ENCODE measurements at regions not wholly inside any gene's neighbourhood (a gene's known extent, or its start where the extent isn't known, plus 50 kb on each side); places are given as distances from the start of the nearest gene placed in this dataset.

GRCh38 chr20:58580474-58580835, 65.3 kb upstream of the APCDD1L start:
- Histone ChIP-seq H3K9me3 (ENCODE audit: control insufficient read depth in 2 of 2, insufficient read depth in 1 of 2, low read depth in 1 of 2, low read length in 1 of 2) (peaks cover 0 to 3% of the 10 kb centered on the region in 2 donors), H3K27ac (ENCODE audit: low read depth in 2 of 2, low read length in 1 of 2) (no peak overlapping the region), H3K36me3 (ENCODE audit: control insufficient read depth in 2 of 2, insufficient read depth in 2 of 2, low read length in 1 of 2) (no peaks in the 10 kb centered on the region), H3K4me1 (ENCODE audit: control insufficient read depth in 2 of 2, insufficient read depth in 2 of 2, low read length in 1 of 2) (no peaks in the 10 kb centered on the region), H3K27me3 (ENCODE audit: control insufficient read depth in 1 of 2, insufficient read depth in 2 of 2, low read length in 2 of 2) (no peaks in the 10 kb centered on the region), H3K4me3 (ENCODE audit: low read depth in 1 of 2, low read length in 2 of 2) (no peak overlapping the region)
- 85 to 87% methylated on average over 7 of the region's 7 CpGs for WGBS, 2 donors

- Histone ChIP-seq H3K27me3 (ENCODE audit: control insufficient read depth in 1 of 2, insufficient read depth in 2 of 2, low read length in 2 of 2) (no peaks in the 10 kb centered on the region), H3K36me3 (ENCODE audit: control insufficient read depth in 2 of 2, insufficient read depth in 2 of 2, low read length in 1 of 2) (no peaks in the 10 kb centered on the region), H3K27ac (ENCODE audit: low read depth in 2 of 2, low read length in 1 of 2) (no peak overlapping the region), H3K9me3 (ENCODE audit: control insufficient read depth in 2 of 2, insufficient read depth in 1 of 2, low read depth in 1 of 2, low read length in 1 of 2) (peaks cover 0 to 3% of the 10 kb centered on the region in 2 donors), H3K4me1 (ENCODE audit: control insufficient read depth in 2 of 2, insufficient read depth in 2 of 2, low read length in 1 of 2) (no peaks in the 10 kb centered on the region), H3K4me3 (ENCODE audit: low read depth in 1 of 2, low read length in 2 of 2) (no peak overlapping the region)
- WGBS, 2 donors: 76 to 87% methylated on average over 23 of the region's 23 CpGs
These were observed 64.7 kb upstream of the APCDD1L start for GRCh38 chr20:58579819-58580473.

- 87 to 89% methylated on average over 15 of the region's 15 CpGs for WGBS, 2 donors
- H3K36me3 ChIP-seq (ENCODE audit: control insufficient read depth in 2 of 2, insufficient read depth in 2 of 2, low read length in 1 of 2): no peaks in the 10 kb centered on the region
- no peaks in the 10 kb centered on the region for H3K27me3 ChIP-seq (ENCODE audit: control insufficient read depth in 1 of 2, insufficient read depth in 2 of 2, low read length in 2 of 2)
These were observed 64.0 kb upstream of the APCDD1L start for GRCh38 chr20:58579069-58579818.

GRCh38 chr20:58577871-58578598, 62.8 kb upstream of the APCDD1L start:
- Histone ChIP-seq H3K4me3 (ENCODE audit: low read depth in 1 of 2, low read length in 2 of 2) (no peak overlapping the region), H3K27me3 (ENCODE audit: control insufficient read depth in 1 of 2, insufficient read depth in 2 of 2, low read length in 2 of 2) (no peaks in the 10 kb centered on the region), H3K9me3 (ENCODE audit: control insufficient read depth in 2 of 2, insufficient read depth in 1 of 2, low read depth in 1 of 2, low read length in 1 of 2) (peaks cover 0 to 2% of the 10 kb centered on the region in 2 donors), H3K4me1 (ENCODE audit: control insufficient read depth in 2 of 2, insufficient read depth in 2 of 2, low read length in 1 of 2) (no peaks in the 10 kb centered on the region), H3K36me3 (ENCODE audit: control insufficient read depth in 2 of 2, insufficient read depth in 2 of 2, low read length in 1 of 2) (no peaks in the 10 kb centered on the region), H3K27ac (ENCODE audit: low read depth in 2 of 2, low read length in 1 of 2) (no peak overlapping the region)
- 74 to 76% methylated on average over 23 of the region's 23 CpGs for WGBS, 2 donors

More at GRCh38 chr20:58579069-58579818, 64.0 kb upstream of the APCDD1L start:
- H3K27ac ChIP-seq (ENCODE audit: low read depth in 2 of 2, low read length in 1 of 2): no peak overlapping the region
- peaks cover 0 to 3% of the 10 kb centered on the region in 2 donors for H3K9me3 ChIP-seq (ENCODE audit: control insufficient read depth in 2 of 2, insufficient read depth in 1 of 2, low read depth in 1 of 2, low read length in 1 of 2)
- H3K4me3 ChIP-seq (ENCODE audit: low read depth in 1 of 2, low read length in 2 of 2): no peak overlapping the region
- H3K4me1 ChIP-seq (ENCODE audit: control insufficient read depth in 2 of 2, insufficient read depth in 2 of 2, low read length in 1 of 2): no peaks in the 10 kb centered on the region

- no peak overlapping the region for H3K27ac ChIP-seq (ENCODE audit: low read depth in 2 of 2, low read length in 1 of 2)
- no peaks in the 10 kb centered on the region for H3K36me3 ChIP-seq (ENCODE audit: control insufficient read depth in 2 of 2, insufficient read depth in 2 of 2, low read length in 1 of 2)
- 78 to 87% methylated on average over 13 of the region's 13 CpGs for WGBS, 2 donors
- no peaks in the 10 kb centered on the region for H3K9me3 ChIP-seq (ENCODE audit: control insufficient read depth in 2 of 2, insufficient read depth in 1 of 2, low read depth in 1 of 2, low read length in 1 of 2)
- no peaks in the 10 kb centered on the region for H3K4me1 ChIP-seq (ENCODE audit: control insufficient read depth in 2 of 2, insufficient read depth in 2 of 2, low read length in 1 of 2)
- H3K27me3 ChIP-seq (ENCODE audit: control insufficient read depth in 1 of 2, insufficient read depth in 2 of 2, low read length in 2 of 2): no peaks in the 10 kb centered on the region
- no peak overlapping the region for H3K4me3 ChIP-seq (ENCODE audit: low read depth in 1 of 2, low read length in 2 of 2)
These were observed 62.1 kb upstream of the APCDD1L start for GRCh38 chr20:58577139-58577806.

GRCh38 chr20:58576603-58576970, 61.4 kb upstream of the APCDD1L start:
- Histone ChIP-seq H3K27me3 (ENCODE audit: control insufficient read depth in 1 of 2, insufficient read depth in 2 of 2, low read length in 2 of 2) (no peaks in the 10 kb centered on the region), H3K36me3 (ENCODE audit: control insufficient read depth in 2 of 2, insufficient read depth in 2 of 2, low read length in 1 of 2) (no peaks in the 10 kb centered on the region), H3K4me3 (ENCODE audit: low read depth in 1 of 2, low read length in 2 of 2) (no peak overlapping the region), H3K9me3 (ENCODE audit: control insufficient read depth in 2 of 2, insufficient read depth in 1 of 2, low read depth in 1 of 2, low read length in 1 of 2) (no peaks in the 10 kb centered on the region), H3K4me1 (ENCODE audit: control insufficient read depth in 2 of 2, insufficient read depth in 2 of 2, low read length in 1 of 2) (no peaks in the 10 kb centered on the region), H3K27ac (ENCODE audit: low read depth in 2 of 2, low read length in 1 of 2) (no peak overlapping the region)
- 78 to 85% methylated on average over 9 of the region's 9 CpGs for WGBS, 2 donors

GRCh38 chr20:58575776-58576602, 60.8 kb upstream of the APCDD1L start:
- Histone ChIP-seq H3K27ac (ENCODE audit: low read depth in 2 of 2, low read length in 1 of 2) (no peak overlapping the region), H3K27me3 (ENCODE audit: control insufficient read depth in 1 of 2, insufficient read depth in 2 of 2, low read length in 2 of 2) (no peaks in the 10 kb centered on the region), H3K4me3 (ENCODE audit: low read depth in 1 of 2, low read length in 2 of 2) (no peak overlapping the region), H3K36me3 (ENCODE audit: control insufficient read depth in 2 of 2, insufficient read depth in 2 of 2, low read length in 1 of 2) (no peaks in the 10 kb centered on the region), H3K4me1 (ENCODE audit: control insufficient read depth in 2 of 2, insufficient read depth in 2 of 2, low read length in 1 of 2) (no peaks in the 10 kb centered on the region), H3K9me3 (ENCODE audit: control insufficient read depth in 2 of 2, insufficient read depth in 1 of 2, low read depth in 1 of 2, low read length in 1 of 2) (no peaks in the 10 kb centered on the region)
- WGBS, 2 donors: 90 to 91% methylated on average over 24 of the region's 24 CpGs

- Histone ChIP-seq H3K27ac (ENCODE audit: low read depth in 2 of 2, low read length in 1 of 2) (no peak overlapping the region), H3K27me3 (ENCODE audit: control insufficient read depth in 1 of 2, insufficient read depth in 2 of 2, low read length in 2 of 2) (no peaks in the 10 kb centered on the region), H3K36me3 (ENCODE audit: control insufficient read depth in 2 of 2, insufficient read depth in 2 of 2, low read length in 1 of 2) (no peaks in the 10 kb centered on the region), H3K4me1 (ENCODE audit: control insufficient read depth in 2 of 2, insufficient read depth in 2 of 2, low read length in 1 of 2) (no peaks in the 10 kb centered on the region), H3K4me3 (ENCODE audit: low read depth in 1 of 2, low read length in 2 of 2) (no peak overlapping the region), H3K9me3 (ENCODE audit: control insufficient read depth in 2 of 2, insufficient read depth in 1 of 2, low read depth in 1 of 2, low read length in 1 of 2) (no peaks in the 10 kb centered on the region)
- WGBS, 2 donors: 41 to 54% methylated on average over 1 of the region's 1 CpG
These were observed 59.3 kb upstream of the APCDD1L start for GRCh38 chr20:58574469-58574868.

GRCh38 chr20:58573986-58574385, 58.8 kb upstream of the APCDD1L start:
- 90 to 92% methylated on average over 4 of the region's 4 CpGs for WGBS, 2 donors
- Histone ChIP-seq H3K27me3 (ENCODE audit: control insufficient read depth in 1 of 2, insufficient read depth in 2 of 2, low read length in 2 of 2) (no peaks in the 10 kb centered on the region), H3K4me1 (ENCODE audit: control insufficient read depth in 2 of 2, insufficient read depth in 2 of 2, low read length in 1 of 2) (no peaks in the 10 kb centered on the region), H3K9me3 (ENCODE audit: control insufficient read depth in 2 of 2, insufficient read depth in 1 of 2, low read depth in 1 of 2, low read length in 1 of 2) (no peaks in the 10 kb centered on the region), H3K27ac (ENCODE audit: low read depth in 2 of 2, low read length in 1 of 2) (no peak overlapping the region), H3K4me3 (ENCODE audit: low read depth in 1 of 2, low read length in 2 of 2) (no peak overlapping the region), H3K36me3 (ENCODE audit: control insufficient read depth in 2 of 2, insufficient read depth in 2 of 2, low read length in 1 of 2) (no peaks in the 10 kb centered on the region)
